Trophoblast cell (in vitro differentiated cells and primary cell): ENCODE measurements at regions not wholly inside any gene's neighbourhood (a gene's known extent, or its start where the extent isn't known, plus 50 kb on each side); places are given as distances from the start of the nearest gene placed in this dataset.

ENCODE experiments used
- DNase-seq, 2 donors: peaks; one replicate each; pipeline ENCODE4 v3.0.0-alpha.2; 2016
- H2AFZ ChIP-seq: 2 replicates; pipeline ENCODE4 v1.6.1; 2013; ENCODE audit warnings: low read length, moderate library complexity, mild to moderate bottlenecking; ENCODE audit not compliant: insufficient read depth, poor library complexity
- H2AK5ac ChIP-seq: 2 replicates; pipeline ENCODE4 v1.6.1; 2013; ENCODE audit warnings: mild to moderate bottlenecking, low read length
- H2BK120ac ChIP-seq: 2 replicates; pipeline ENCODE4 v1.6.1; 2013; ENCODE audit warnings: low read length, mild to moderate bottlenecking, moderate library complexity; ENCODE audit not compliant: insufficient read depth, poor library complexity
- H2BK12ac ChIP-seq: 2 replicates; pipeline ENCODE4 v1.6.1; 2013; ENCODE audit warnings: mild to moderate bottlenecking, low read length, moderate library complexity
- H2BK5ac ChIP-seq: 2 replicates; pipeline ENCODE4 v1.6.1; 2013; ENCODE audit warnings: low read length, low read depth, moderate library complexity, mild to moderate bottlenecking; ENCODE audit not compliant: poor library complexity
- H3K14ac ChIP-seq: 2 replicates; pipeline ENCODE4 v1.6.1; 2013; ENCODE audit warnings: mild to moderate bottlenecking, low read length
- H3K18ac ChIP-seq: 2 replicates; pipeline ENCODE4 v1.6.1; 2013; ENCODE audit warnings: mild to moderate bottlenecking, low read length
- H3K23ac ChIP-seq: 2 replicates; pipeline ENCODE4 v1.6.1; 2013; ENCODE audit warnings: low read length
- H3K27ac ChIP-seq: 2 replicates; pipeline ENCODE4 v1.5.1; 2013; ENCODE audit warnings: low read depth, mild to moderate bottlenecking, inconsistent platforms, low read length, moderate library complexity
- H3K27me3 ChIP-seq: 2 replicates; pipeline ENCODE4 v1.6.1; 2013; ENCODE audit warnings: inconsistent platforms, mild to moderate bottlenecking, low read length, moderate library complexity; ENCODE audit not compliant: insufficient read depth
- H3K36me3 ChIP-seq, 2 experiments: 1 replicate in 1 of 2; 2 replicates in 1 of 2; pipeline ENCODE4 v1.6.1; 2013; ENCODE audit warnings: low read length in 2 of 2, mild to moderate bottlenecking in 2 of 2, moderate library complexity in 1 of 2; ENCODE audit not compliant: insufficient read depth in 2 of 2, control insufficient read depth in 1 of 2
- H3K4ac ChIP-seq: 2 replicates; pipeline ENCODE4 v1.6.1; 2013; ENCODE audit warnings: low read depth, mild to moderate bottlenecking, low read length, moderate library complexity
- H3K4me1 ChIP-seq, 2 experiments: 1 replicate in 1 of 2; 2 replicates in 1 of 2; pipeline ENCODE4 v1.6.1; 2013; ENCODE audit warnings: low read length in 2 of 2, mild to moderate bottlenecking in 2 of 2, moderate library complexity in 1 of 2; ENCODE audit not compliant: insufficient read depth in 2 of 2, control insufficient read depth in 1 of 2
- H3K4me2 ChIP-seq: 2 replicates; pipeline ENCODE4 v1.6.1; 2013; ENCODE audit warnings: inconsistent platforms, mild to moderate bottlenecking, low read length, moderate library complexity
- H3K4me3 ChIP-seq: 2 replicates; pipeline ENCODE4 v1.5.1; 2013; ENCODE audit warnings: mild to moderate bottlenecking, low read depth, low read length, inconsistent platforms
- H3K79me1 ChIP-seq: one replicate; pipeline ENCODE4 v1.6.1; 2013; ENCODE audit warnings: low read length
- H3K79me2 ChIP-seq: 2 replicates; pipeline ENCODE4 v1.6.1; 2013; ENCODE audit warnings: low read length, mild to moderate bottlenecking; ENCODE audit not compliant: control insufficient read depth, insufficient read depth, poor library complexity
- H3K9ac ChIP-seq: 2 replicates; pipeline ENCODE4 v1.6.1; 2013; ENCODE audit warnings: mild to moderate bottlenecking, low read length
- H3K9me3 ChIP-seq: 2 replicates; pipeline ENCODE4 v1.6.1; 2013; ENCODE audit warnings: low read depth, mild to moderate bottlenecking, control low read depth, inconsistent platforms, low read length; ENCODE audit not compliant: insufficient read depth
- H4K12ac ChIP-seq: 2 replicates; pipeline ENCODE4 v1.6.1; 2013; ENCODE audit warnings: low read depth, mild to moderate bottlenecking, low read length, moderate library complexity
- H4K8ac ChIP-seq: 2 replicates; pipeline ENCODE4 v1.6.1; 2013; ENCODE audit warnings: low read depth, mild to moderate bottlenecking, low read length, moderate library complexity
- H4K91ac ChIP-seq: one replicate; pipeline ENCODE4 v1.6.1; 2013; ENCODE audit warnings: low read depth, mild to moderate bottlenecking, low read length, moderate library complexity
- WGBS: extraction: QIAGEN DNeasy Blood & Tissue Kit; methylation state at CpG from one replicate; pipeline ENCODE4 v1.1.7; 2013; ENCODE audit warnings: missing lambda C conversion rate; ENCODE audit not compliant: insufficient read length, insufficient coverage; ENCODE audit errors: extremely low coverage; 5-methylcytosine and 5-hydroxymethylcytosine counted together

GRCh38 chr2:82344670-82345069 lies 2040.1 kb upstream of the LRRTM1 start:
- Histone ChIP-seq H2BK12ac (no peak overlapping the region), H3K36me3 (no peaks in the 10 kb centered on the region), H3K4me2 (no peak overlapping the region), H3K27me3 (no peaks in the 10 kb centered on the region), H3K14ac (no peak overlapping the region), H3K4me3 (no peak overlapping the region), H3K18ac (no peak overlapping the region), H4K8ac (no peak overlapping the region), H3K4ac (no peak overlapping the region), H2BK120ac (no peak overlapping the region), H3K4me1 (peaks cover 2% of the 10 kb centered on the region in 2 experiments), H3K9me3 (no peaks in the 10 kb centered on the region), H4K91ac (no peak overlapping the region), H3K79me1 (no peaks in the 10 kb centered on the region), H4K12ac (no peak overlapping the region), H3K9ac (no peak overlapping the region), H2AFZ (no peak overlapping the region), H3K79me2 (no peaks in the 10 kb centered on the region), H3K23ac (no peak overlapping the region), H3K27ac (no peak overlapping the region), H2AK5ac (no peak overlapping the region), H2BK5ac (no peak overlapping the region)
- WGBS: no CpG with 5 or more reads among the region's 3 CpGs
- DNase-seq: peak in 1 of 2 donors; percentile 7

DNA sequence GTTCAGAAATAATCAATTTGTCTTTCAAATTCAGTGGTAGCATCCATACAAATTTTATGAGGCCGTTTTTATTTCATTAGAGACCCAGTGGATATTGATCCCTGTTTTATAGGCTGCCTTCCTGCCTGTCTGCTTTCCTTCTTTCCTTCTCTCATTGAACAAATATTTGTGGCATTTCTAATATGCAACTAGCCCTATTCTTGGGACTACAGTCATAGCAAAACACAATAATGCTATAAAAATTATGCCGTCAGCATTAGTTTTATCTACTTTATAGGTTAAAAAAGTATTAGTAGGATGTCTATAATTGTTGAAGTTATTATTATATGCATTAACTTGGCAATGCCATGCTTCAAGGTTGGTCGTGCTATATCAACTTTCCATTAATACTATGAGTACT lies 2037.8 kb upstream of the LRRTM1 start:
- no CpG with 5 or more reads among the region's 3 CpGs for WGBS
- Histone ChIP-seq H3K9me3 (no peaks in the 10 kb centered on the region), H3K18ac (no peak overlapping the region), H3K4me3 (no peak overlapping the region), H3K36me3 (no peaks in the 10 kb centered on the region), H2BK120ac (no peak overlapping the region), H3K4me2 (no peak overlapping the region), H2AFZ (no peak overlapping the region), H3K27ac (no peak overlapping the region), H3K9ac (no peak overlapping the region), H2BK5ac (no peak overlapping the region), H3K27me3 (no peaks in the 10 kb centered on the region), H2AK5ac (no peak overlapping the region), H3K4ac (no peak overlapping the region), H3K14ac (no peak overlapping the region), H4K12ac (no peak overlapping the region), H3K23ac (no peak overlapping the region), H4K8ac (no peak overlapping the region), H3K4me1 (peaks cover 2% of the 10 kb centered on the region in 2 experiments), H4K91ac (no peak overlapping the region), H3K79me2 (no peaks in the 10 kb centered on the region), H3K79me1 (no peaks in the 10 kb centered on the region), H2BK12ac (no peak overlapping the region)
- DNase-seq: peak in 1 of 2 donors; percentile 11

- Histone ChIP-seq H3K14ac (no peak overlapping the region), H3K4me3 (no peak overlapping the region), H3K4ac (no peak overlapping the region), H3K27ac (peak overlapping the region; percentile 54), H3K4me1 (peaks cover 2% of the 10 kb centered on the region in 2 experiments), H3K23ac (no peak overlapping the region), H3K9me3 (no peaks in the 10 kb centered on the region), H2BK120ac (no peak overlapping the region), H3K27me3 (no peaks in the 10 kb centered on the region), H3K18ac (no peak overlapping the region), H4K8ac (no peak overlapping the region), H3K36me3 (no peaks in the 10 kb centered on the region), H3K9ac (no peak overlapping the region), H3K79me2 (no peaks in the 10 kb centered on the region), H2BK12ac (peak overlapping the region; percentile 8), H4K91ac (no peak overlapping the region), H4K12ac (no peak overlapping the region), H2AFZ (no peak overlapping the region), H3K4me2 (no peak overlapping the region), H3K79me1 (no peaks in the 10 kb centered on the region), H2BK5ac (peak overlapping the region; percentile 31), H2AK5ac (no peak overlapping the region)
- WGBS: no CpG with 5 or more reads among the region's 2 CpGs
- DNase-seq: no peak
Measured at GRCh38 chr2:82340578-82341053, 2036.1 kb upstream of the LRRTM1 start.

DNA sequence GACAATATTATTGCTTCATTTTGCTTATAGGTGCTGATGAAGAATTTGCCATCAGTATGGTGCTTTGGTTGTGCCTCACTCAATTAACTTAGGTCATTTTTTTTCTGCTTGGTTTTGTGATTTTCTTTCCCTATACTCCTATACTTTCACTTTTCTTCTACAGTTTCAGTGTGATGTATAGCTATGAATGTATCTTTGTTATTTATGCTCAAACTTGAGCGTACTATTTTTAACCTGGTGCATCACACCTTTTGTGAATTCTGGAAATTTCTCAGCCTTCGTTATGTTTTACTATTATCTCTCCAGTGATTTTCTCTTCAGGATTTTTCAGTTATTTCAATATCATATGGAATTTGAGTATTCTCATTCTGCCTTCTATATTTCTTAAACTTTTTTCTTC lies 2035.3 kb upstream of the LRRTM1 start:
- Histone ChIP-seq H3K23ac (no peak overlapping the region), H3K36me3 (no peaks in the 10 kb centered on the region), H2BK5ac (no peak overlapping the region), H3K27me3 (no peaks in the 10 kb centered on the region), H3K79me2 (no peaks in the 10 kb centered on the region), H3K4me2 (no peak overlapping the region), H3K14ac (no peak overlapping the region), H2AK5ac (no peak overlapping the region), H3K9me3 (no peaks in the 10 kb centered on the region), H3K27ac (no peak overlapping the region), H4K91ac (no peak overlapping the region), H3K4me1 (peaks cover 2% of the 10 kb centered on the region in 2 experiments), H3K4me3 (no peak overlapping the region), H2BK12ac (no peak overlapping the region), H3K9ac (no peak overlapping the region), H3K18ac (no peak overlapping the region), H2AFZ (no peak overlapping the region), H2BK120ac (no peak overlapping the region), H4K8ac (no peak overlapping the region), H3K4ac (no peak overlapping the region), H4K12ac (no peak overlapping the region), H3K79me1 (no peaks in the 10 kb centered on the region)
- DNase-seq: no peak
- WGBS: no CpG with 5 or more reads among the region's 2 CpGs
